ENCODE measurements at regions not wholly inside any gene's neighbourhood (a gene's known extent, or its start where the extent isn't known, plus 50 kb on each side); places are given as distances from the start of the nearest gene placed in this dataset.

GRCh38 chr7:153858355-153858754 is 193.8 kb upstream of the DPP6 start:
- TF ChIP-seq CTCF (IDR thresholded peaks at IDR 0.05), result no peak
- 40 to 44% methylated on average over 4 of the region's 4 CpGs for WGBS, 2 donors
- intact Hi-C loops (cut with DNase I), result no loop called here

GRCh38 chr7:153859239-153859638 is 193.0 kb upstream of the DPP6 start:
- H3K4me1 ChIP-seq, result no peaks in the 10 kb centered on the region
- H3K27ac ChIP-seq, result no peak overlapping the region
- TF ChIP-seq CTCF (IDR thresholded peaks at IDR 0.05), result no peak
- ATAC-seq, result no peak
- DNase-seq, result no peak
- H3K36me3 ChIP-seq, result no peaks in the 10 kb centered on the region
- H3K4me3 ChIP-seq, result no peak overlapping the region
- intact Hi-C loops (cut with DNase I), result no loop called here
- no peaks in the 10 kb centered on the region for H3K27me3 ChIP-seq
- peaks cover 0 to 28% (median 8%) of the 10 kb centered on the region in 11 donors for H3K9me3 ChIP-seq
- 90 to 91% methylated on average over 6 of the region's 6 CpGs for WGBS, 2 donors

More at GRCh38 chr7:153858355-153858754, 193.8 kb upstream of the DPP6 start:
- Histone ChIP-seq H3K9me3 (peaks cover 0 to 22% (median 5%) of the 10 kb centered on the region in 11 donors), H3K36me3 (no peaks in the 10 kb centered on the region), H3K27me3 (no peaks in the 10 kb centered on the region), H3K4me3 (no peak overlapping the region), H3K27ac (no peak overlapping the region), H3K4me1 (no peaks in the 10 kb centered on the region)
- peak in 2 of 8 donors; percentile 35 to 47 for ATAC-seq
- peak in 1 of 2 donors; percentile 9 for DNase-seq

GRCh38 chr7:153886506-153887441 is 165.4 kb upstream of the DPP6 start:
- Histone ChIP-seq H3K4me1 (peaks cover 0 to 9% (median 0%) of the 10 kb centered on the region in 9 donors), H3K9me3 (no peaks in the 10 kb centered on the region), H3K4me3 (peak overlapping the region in 9 of 10 donors; percentile 2 to 33 (median 19)), H3K27ac (no peak overlapping the region), H3K36me3 (no peaks in the 10 kb centered on the region), H3K27me3 (peaks cover 9 to 60% (median 47%) of the 10 kb centered on the region in 7 donors)
- ATAC-seq (peak in 2 of 8 donors; percentile 46 to 61), DNase-seq (no peak)
- 1% methylated on average over 86 to 98 of the region's 98 CpGs for WGBS, 2 donors
- intact Hi-C loops (cut with DNase I), result no loop called here
- TF ChIP-seq CTCF (IDR thresholded peaks at IDR 0.05), result peak in 2 of 9 donors; percentile 17 to 18

- intact Hi-C loops (cut with DNase I), result no loop called here
- Histone ChIP-seq H3K27ac (no peak overlapping the region), H3K27me3 (peaks cover 9 to 60% (median 47%) of the 10 kb centered on the region in 7 donors), H3K4me1 (peaks cover 0 to 9% (median 0%) of the 10 kb centered on the region in 9 donors), H3K9me3 (no peaks in the 10 kb centered on the region), H3K36me3 (no peaks in the 10 kb centered on the region), H3K4me3 (peak overlapping the region in 7 of 10 donors; percentile 12 to 33 (median 18))
- no peak for ATAC-seq
- no peak for TF ChIP-seq CTCF (IDR thresholded peaks at IDR 0.05)
- no peak for DNase-seq
- 1 to 2% methylated on average over 81 to 82 of the region's 82 CpGs for WGBS, 2 donors
Observed at GRCh38 chr7:153887749-153888569, 164.2 kb upstream of the DPP6 start.

All from heart right ventricle (tissue), 16 donors.